Breast epithelium (tissue), 3 donors: ENCODE measurements at regions not wholly inside any gene's neighbourhood (a gene's known extent, or its start where the extent isn't known, plus 50 kb on each side); places are given as distances from the start of the nearest gene placed in this dataset.

Source experiments
- CTCF ChIP-seq, 3 donors: fragments of 450-650 bp; IDR thresholded peaks; one replicate each; pipeline ENCODE4 v1.5.1; 2016 to 2017; ENCODE audit warnings: antibody characterized with exemption in 3 of 3, mild to moderate bottlenecking in 3 of 3, moderate library complexity in 3 of 3
- POLR2A ChIP-seq: fragments of 450-650 bp; IDR thresholded peaks from one replicate; pipeline ENCODE4 v1.6.1; 2016; ENCODE audit warnings: antibody characterized with exemption, mild to moderate bottlenecking, moderate library complexity
- POLR2AphosphoS5 ChIP-seq, 3 donors: sonication (generic); formaldehyde crosslinking; IDR thresholded peaks; one replicate each; pipeline ENCODE4 v1.6.1; 2017; ENCODE audit warnings: antibody characterized with exemption in 3 of 3

GRCh38 chr11:86120807-86121206 lies 51.9 kb upstream of the PICALM start:
- no peak for TF ChIP-seq POLR2AphosphoS5 (IDR thresholded peaks at IDR 0.05)
- TF ChIP-seq CTCF (IDR thresholded peaks at IDR 0.05): no peak
- TF ChIP-seq POLR2A: no peak
